GM12878 (cell line): ENCODE measurements at regions not wholly inside any gene's neighbourhood (a gene's known extent, or its start where the extent isn't known, plus 50 kb on each side); places are given as distances from the start of the nearest gene placed in this dataset.

Source experiments
- ATAC-seq: fragments of 200-7000 bp; cut with Tn5 transposase; 3 replicates; pipeline ENCODE4 v1.9.1; 2020; ENCODE audit warnings: mild to moderate bottlenecking, moderate library complexity
- BruUV-seq: library from RNA; stranded (reverse); fragments of 400-500 nt; replicated peaks from 2 replicates; lab custom pipeline; 2021; lab: Mats Ljungman, UMichigan
- CTCF ChIA-PET: fragments of 300-600 bp; sonication (Branson Sonifier 250); formaldehyde crosslinking; extraction: SDS; loops from one replicate; lab custom pipeline; 2021; ENCODE audit warnings: inconsistent platforms; lab: Yijun Ruan, JAX
- POLR2A ChIA-PET: fragments of 350-600 bp; formaldehyde crosslinking; extraction: SDS; loops from one replicate; lab custom pipeline; 2021; ENCODE audit warnings: inconsistent platforms; lab: Charles Lee
- RAD21 ChIA-PET: fragments of 300-600 bp; sonication (Branson Sonifier 250); formaldehyde crosslinking; loops from one replicate; lab custom pipeline; 2023; ENCODE audit warnings: antibody characterized with exemption; ENCODE audit not compliant: unreplicated experiment; lab: Charles Lee
- SMC1A ChIA-PET: fragments of 300-600 bp; sonication (Branson Sonifier 250); formaldehyde crosslinking; loops from one replicate; lab custom pipeline; 2023; ENCODE audit not compliant: unreplicated experiment, uncharacterized antibody; lab: Charles Lee
- DNase-seq: peaks from one replicate; pipeline ENCODE4 v3.0.0-alpha.2; 2011; ENCODE audit warnings: low read depth, low spot score
- FAIRE-seq: peaks from 3 replicates; lab custom pipeline; 2011; peaks lifted over from hg19 to GRCh38; lab: Jason Lieb, UNC
- H2AFZ ChIP-seq: 2 replicates; pipeline ENCODE4 v1.6.0; 2011; ENCODE audit warnings: low read depth, low read length, control low read depth; ENCODE audit not compliant: control insufficient read depth
- H3K27ac ChIP-seq: 2 replicates; pipeline ENCODE4 v1.5.1; 2011; ENCODE audit warnings: control low read depth; ENCODE audit not compliant: control insufficient read depth, insufficient read depth
- H3K27me3 ChIP-seq, 2 experiments: replicated peaks in 1 of 2; 2 replicates each; pipeline versions ENCODE4 v1.6.0 to v1.6.1; 2011; ENCODE audit warnings: low read length in 1 of 2; ENCODE audit not compliant: control insufficient read depth in 2 of 2, insufficient read depth in 2 of 2
- H3K36me3 ChIP-seq, 2 experiments: 2 replicates each; pipeline ENCODE4 v1.5.1; 2011; ENCODE audit warnings: low read length in 1 of 2; ENCODE audit not compliant: control insufficient read depth in 2 of 2, insufficient read depth in 2 of 2
- H3K4me1 ChIP-seq: 2 replicates; pipeline ENCODE4 v1.6.1; 2011; ENCODE audit warnings: mild to moderate bottlenecking, low read length, moderate library complexity, mixed read lengths; ENCODE audit not compliant: control insufficient read depth, insufficient read depth
- H3K4me2 ChIP-seq: 2 replicates; pipeline ENCODE4 v1.6.0; 2011; ENCODE audit warnings: control low read depth; ENCODE audit not compliant: control insufficient read depth, insufficient read depth
- H3K4me3 ChIP-seq: fragments of 200-600 bp; sonication (generic); 2 replicates; pipeline ENCODE4 v1.5.1; 2016
- H3K79me2 ChIP-seq: 2 replicates; pipeline ENCODE4 v1.6.0; 2011; ENCODE audit warnings: low read length; ENCODE audit not compliant: control insufficient read depth, insufficient read depth
- H3K9ac ChIP-seq: 2 replicates; pipeline ENCODE4 v1.8.0; 2011; ENCODE audit warnings: low read length, control low read depth, mixed read lengths; ENCODE audit not compliant: control insufficient read depth, insufficient read depth
- H3K9me3 ChIP-seq: replicated peaks from 3 replicates; pipeline ENCODE4 v1.5.1; 2011; ENCODE audit warnings: mild to moderate bottlenecking, low read length; ENCODE audit not compliant: control insufficient read depth, insufficient read depth
- H4K20me1 ChIP-seq: 2 replicates; pipeline ENCODE4 v1.6.0; 2011; ENCODE audit not compliant: control insufficient read depth, insufficient read depth
- CBFB ChIP-seq: IDR thresholded peaks from 2 replicates; pipeline ENCODE4 v1.6.1; 2016; ENCODE audit warnings: antibody characterized with exemption, low read depth
- E4F1 ChIP-seq: fragments of 450-650 bp; IDR thresholded peaks from 2 replicates; pipeline ENCODE4 v1.6.1; 2018; ENCODE audit warnings: borderline replicate concordance, mild to moderate bottlenecking; ENCODE audit not compliant: partially characterized antibody
- ESRRA ChIP-seq: IDR thresholded peaks from 2 replicates; pipeline ENCODE4 v1.6.1; 2012; ENCODE audit warnings: mild to moderate bottlenecking, low read length, improper control_type of control experiment
- GATAD2B ChIP-seq: fragments of 450-650 bp; conservative IDR thresholded peaks from 2 replicates; pipeline ENCODE4 v1.6.1; 2017; ENCODE audit warnings: low read depth, mild to moderate bottlenecking, moderate library complexity
- IKZF2 ChIP-seq, 2 experiments: fragments of 450-650 bp; IDR thresholded peaks; 2 replicates each; pipeline ENCODE4 v1.6.1; 2017; ENCODE audit warnings: mild to moderate bottlenecking in 2 of 2, moderate library complexity in 2 of 2
- KLF5 ChIP-seq: fragments of 450-650 bp; IDR thresholded peaks from 2 replicates; pipeline ENCODE4 v1.6.1; 2014; ENCODE audit warnings: mild to moderate bottlenecking; ENCODE audit not compliant: partially characterized antibody
- MYC ChIP-seq: IDR thresholded peaks from 2 replicates; pipeline ENCODE4 v1.6.1; 2011; ENCODE audit warnings: mild to moderate bottlenecking, low read length, moderate library complexity, inconsistent platforms; ENCODE audit not compliant: insufficient read depth, insufficient replicate concordance, insufficient read length, severe bottlenecking
- NFIC ChIP-seq: IDR thresholded peaks from 2 replicates; pipeline ENCODE4 v1.6.1; 2012; ENCODE audit warnings: low read depth, mild to moderate bottlenecking, inconsistent platforms, low read length, moderate library complexity
- NKRF ChIP-seq: fragments of 450-650 bp; conservative IDR thresholded peaks from 2 replicates; pipeline ENCODE4 v1.6.1; 2017; ENCODE audit warnings: mild to moderate bottlenecking, moderate library complexity
- RAD21 ChIP-seq: IDR thresholded peaks from 2 replicates; pipeline ENCODE4 v1.6.1; 2011; ENCODE audit warnings: mild to moderate bottlenecking, low read depth, low read length, moderate library complexity; ENCODE audit not compliant: insufficient read depth
- RAD51 ChIP-seq: fragments of 450-650 bp; IDR thresholded peaks from 2 replicates; pipeline ENCODE4 v1.6.1; 2016; ENCODE audit warnings: moderate library complexity, mild to moderate bottlenecking, inconsistent platforms
- RUNX3 ChIP-seq: IDR thresholded peaks from 2 replicates; pipeline ENCODE4 v1.6.1; 2012; ENCODE audit warnings: low read length, inconsistent platforms
- SMAD1 ChIP-seq: fragments of 450-650 bp; IDR thresholded peaks from 2 replicates; pipeline ENCODE4 v1.6.1; 2018; ENCODE audit warnings: mild to moderate bottlenecking, low read depth; ENCODE audit not compliant: partially characterized antibody
- ZNF207 ChIP-seq: fragments of 450-650 bp; IDR thresholded peaks from 2 replicates; pipeline ENCODE4 v1.6.1; 2014; ENCODE audit warnings: antibody characterized with exemption, mild to moderate bottlenecking, borderline replicate concordance
- ZZZ3 ChIP-seq: IDR thresholded peaks from 2 replicates; pipeline ENCODE4 v1.6.1; 2011; ENCODE audit warnings: low read depth; ENCODE audit not compliant: control insufficient read depth, insufficient read length
- WGBS: methylation state at CpG from one replicate; pipeline ENCODE4 v1.1.6; 2016; ENCODE audit warnings: low lambda C conversion rate; ENCODE audit not compliant: insufficient replicate concordance, insufficient coverage; ENCODE audit errors: missing lambda C conversion rate; 5-methylcytosine and 5-hydroxymethylcytosine counted together
- in situ Hi-C: fragments of 300-500 bp; cut with MboI; formaldehyde crosslinking; loops from 9 replicates; pipeline ENCODE4 v1.14.3; 2018; ENCODE audit warnings: mixed read lengths
- intact Hi-C: fragments of 100-400 bp; cut with micrococcal nuclease; formaldehyde crosslinking; loops from one replicate; pipeline ENCODE4 v1.14.2; 2022; ENCODE audit not compliant: unreplicated experiment
- TF ChIP-seq, protein P1 (sequence below): fragments of 450-650 bp; IDR thresholded peaks from 2 replicates; pipeline ENCODE4 v1.6.1; 2017; ENCODE audit warnings: borderline replicate concordance

- ChIA-PET SMC1A (interaction anchor here (0.7 kb wide), 1 partner anchor 146 kb away, joined by 4 read pairs; no protein-coding TSS in a partner anchor), POLR2A (interaction anchor here (1.4 kb wide), 1 partner anchor 8 kb away, joined by 4 read pairs; no protein-coding TSS in a partner anchor), RAD21 (no interaction called here), CTCF (no interaction called here)
- no peaks in the 10 kb centered on the region; the same call in 2 of the 3 replicates for H3K9me3 ChIP-seq
- in situ Hi-C loops (no loop called here), intact Hi-C loops (no loop called here)
- no peak overlapping the region for H3K27ac ChIP-seq
- H3K4me1 ChIP-seq = no peaks in the 10 kb centered on the region
- 38% methylated on average over 2 of the region's 2 CpGs for WGBS
- H2AFZ ChIP-seq = no peak overlapping the region
- no peaks in the 10 kb centered on the region for H4K20me1 ChIP-seq
- BruUV-seq = no TSS peak
- peak; percentile 69 for ATAC-seq
- no peak overlapping the region for H3K9ac ChIP-seq
- no peak overlapping the region for H3K4me2 ChIP-seq
- no peaks in the 10 kb centered on the region for H3K36me3 ChIP-seq
- FAIRE-seq = no peak
- no peak overlapping the region for H3K4me3 ChIP-seq
- no peak for DNase-seq
- no peaks in the 10 kb centered on the region for H3K27me3 ChIP-seq
- no peaks in the 10 kb centered on the region for H3K79me2 ChIP-seq
- no peak for TF ChIP-seq NKRF
- TF ChIP-seq E4F1 = no peak
- peak; percentile 89 for TF ChIP-seq RUNX3
- TF ChIP-seq MYC = no peak
- no peak for TF ChIP-seq RAD51
- no peak for TF ChIP-seq SMAD1
- TF ChIP-seq RAD21 = no peak
- peak in 1 of 2 experiments; percentile 33; a peak in 1 of 4 replicates for TF ChIP-seq IKZF2 (IDR thresholded peaks at IDR 0.05)
- TF ChIP-seq KLF5 = no peak
- TF ChIP-seq ESRRA = no peak
- no peak for TF ChIP-seq ZNF207
- TF ChIP-seq ZZZ3 = no peak
- TF ChIP-seq CBFB = peak; percentile 29; the same call in 1 of the 2 replicates
- TF ChIP-seq, protein P1, sequence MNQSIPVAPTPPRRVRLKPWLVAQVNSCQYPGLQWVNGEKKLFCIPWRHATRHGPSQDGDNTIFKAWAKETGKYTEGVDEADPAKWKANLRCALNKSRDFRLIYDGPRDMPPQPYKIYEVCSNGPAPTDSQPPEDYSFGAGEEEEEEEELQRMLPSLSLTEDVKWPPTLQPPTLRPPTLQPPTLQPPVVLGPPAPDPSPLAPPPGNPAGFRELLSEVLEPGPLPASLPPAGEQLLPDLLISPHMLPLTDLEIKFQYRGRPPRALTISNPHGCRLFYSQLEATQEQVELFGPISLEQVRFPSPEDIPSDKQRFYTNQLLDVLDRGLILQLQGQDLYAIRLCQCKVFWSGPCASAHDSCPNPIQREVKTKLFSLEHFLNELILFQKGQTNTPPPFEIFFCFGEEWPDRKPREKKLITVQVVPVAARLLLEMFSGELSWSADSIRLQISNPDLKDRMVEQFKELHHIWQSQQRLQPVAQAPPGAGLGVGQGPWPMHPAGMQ = no peak
- TF ChIP-seq GATAD2B = no peak
- TF ChIP-seq NFIC = 0 out of 2 replicates have a peak, but pooled peaks have one; percentile 25
Measured at GRCh38 chr11:115778928-115779650, 274.9 kb upstream of the CADM1 start.
